ENCODE measurements at regions not wholly inside any gene's neighbourhood (a gene's known extent, or its start where the extent isn't known, plus 50 kb on each side); places are given as distances from the start of the nearest gene placed in this dataset.
"Not testable (repeated sequence)": the region's sequence is repeated elsewhere in the genome, so short reads cannot be mapped to it uniquely, and the experiment has no call there.

DNA sequence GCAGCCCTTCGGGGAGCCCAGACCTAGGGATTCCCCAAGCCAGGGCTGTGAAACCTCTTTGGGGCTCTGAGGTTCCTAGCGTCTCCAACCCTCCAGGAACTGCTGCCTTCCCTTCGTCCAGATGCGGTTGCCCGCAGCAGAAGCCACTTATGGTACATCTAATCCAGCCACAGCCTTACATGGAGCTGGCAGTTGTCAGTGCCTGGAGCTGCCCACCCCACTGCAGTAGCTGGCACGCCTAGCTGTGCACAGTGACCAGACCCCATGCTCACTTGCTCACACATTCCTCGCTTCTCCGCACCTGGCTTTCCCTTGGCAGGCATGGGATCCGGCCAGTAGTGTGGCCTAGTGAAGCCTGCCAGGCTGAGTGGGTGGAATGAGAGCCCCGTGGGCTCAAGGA, 547.6 kb downstream of the TBC1D32 start:
- DNase-seq: no peak

DNA sequence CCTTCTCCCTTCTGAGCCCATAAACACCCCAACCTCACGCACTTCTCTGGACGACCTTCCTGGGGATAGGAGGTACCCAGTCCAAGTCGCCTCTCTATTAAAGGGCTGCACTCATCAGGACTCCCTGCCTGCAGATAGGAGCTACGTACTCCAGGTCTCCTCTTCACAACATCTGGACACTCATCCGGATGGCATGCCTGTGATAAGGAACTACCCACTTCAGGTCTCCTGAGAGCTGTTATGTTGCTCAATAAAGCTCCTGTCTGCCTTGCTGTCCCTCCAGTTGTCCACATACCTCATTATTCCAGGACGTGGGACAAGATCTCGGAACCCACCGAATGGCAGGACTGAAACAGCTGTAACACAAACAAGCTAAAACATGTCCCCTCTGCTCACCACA, 548.0 kb downstream of the TBC1D32 start:
- DNase-seq: no peak

DNA sequence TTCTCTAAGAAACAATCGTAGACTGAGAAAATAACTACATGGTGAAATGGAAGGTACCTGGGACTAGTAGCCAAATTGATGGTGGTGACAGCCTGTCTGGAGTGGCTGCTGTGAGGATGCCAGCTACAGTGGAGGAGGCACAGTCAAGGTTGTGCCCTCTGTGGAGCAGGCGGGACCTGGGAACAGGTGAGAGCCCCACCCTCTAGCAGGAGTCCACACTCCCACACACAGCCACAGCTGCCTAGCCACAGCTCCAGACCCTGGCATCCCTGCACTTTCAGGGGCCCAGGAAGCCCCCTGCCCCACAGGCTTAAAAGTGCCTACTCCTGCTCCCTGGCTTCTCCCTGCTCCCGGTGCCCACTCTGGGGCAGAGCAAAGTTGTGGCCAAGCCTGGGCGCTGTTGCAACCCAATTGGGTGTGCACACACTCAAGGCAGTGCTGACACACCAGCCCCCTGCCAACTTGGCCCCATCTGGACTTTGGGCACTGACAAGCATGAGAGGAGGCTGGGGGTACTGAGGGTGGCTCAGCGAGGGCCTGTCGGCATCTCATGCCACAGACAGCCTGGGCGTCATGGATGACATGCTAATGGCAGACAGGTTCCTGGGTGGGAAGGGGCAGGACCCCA, 548.7 kb downstream of the TBC1D32 start:
- no peak for DNase-seq

DNA sequence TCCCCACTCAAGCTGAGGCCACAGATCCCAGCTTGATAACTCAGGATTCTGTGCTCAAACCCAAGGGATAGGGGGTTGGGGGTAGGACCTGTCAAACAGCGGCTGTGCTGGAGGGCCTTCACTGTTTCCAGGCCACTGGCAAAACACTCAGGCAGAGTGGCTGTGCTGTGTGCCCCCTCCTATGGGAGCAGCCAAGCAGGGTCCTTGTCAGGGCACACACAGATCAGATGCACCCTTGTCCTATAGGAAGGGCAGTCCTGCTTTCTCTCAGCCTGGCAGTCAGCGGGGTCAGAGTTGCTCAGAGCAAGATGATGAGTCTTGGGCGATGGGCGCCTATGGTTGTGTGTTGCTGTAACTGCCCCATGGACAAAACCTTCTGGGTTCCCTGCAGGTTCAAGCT, 554.8 kb downstream of the TBC1D32 start:
- DNase-seq: no peak

DNA sequence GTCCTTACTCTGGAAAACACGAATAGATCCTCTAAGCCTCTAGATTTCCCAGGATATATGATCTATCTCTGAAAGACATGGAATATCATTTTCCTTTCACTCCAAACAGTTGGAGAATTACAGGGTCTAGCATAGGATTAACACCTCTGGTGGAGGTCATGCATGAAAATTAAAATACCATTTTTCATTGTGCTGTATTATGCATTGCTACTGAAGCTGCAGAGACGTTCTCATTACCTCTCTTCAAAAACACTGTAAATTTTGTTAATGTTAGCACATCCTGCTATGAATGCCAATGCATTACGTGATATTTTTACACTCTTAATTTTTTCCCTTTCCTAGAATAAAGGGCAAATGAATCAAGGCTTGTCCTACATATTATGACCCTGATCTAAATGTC, 558.6 kb downstream of the TBC1D32 start:
- DNase-seq: no peak

DNA sequence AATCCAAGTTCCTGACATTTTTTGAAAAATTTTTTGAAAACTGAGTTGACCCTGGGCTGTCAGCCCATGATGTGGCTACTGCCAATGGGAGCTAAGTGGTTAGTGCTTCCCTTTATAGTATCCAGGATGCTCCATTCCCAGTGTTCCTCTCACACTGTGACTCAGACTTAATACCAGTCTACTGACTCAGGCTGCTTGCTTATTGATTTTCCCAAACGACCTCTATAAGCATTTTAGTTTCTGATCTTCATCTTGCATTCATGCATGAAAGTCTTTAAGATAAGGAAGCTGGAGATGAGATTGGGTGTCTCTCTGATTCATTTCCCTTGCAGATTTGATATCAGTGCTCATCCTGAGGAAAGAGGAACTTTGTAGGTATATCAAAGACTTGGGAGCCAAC, 560.0 kb downstream of the TBC1D32 start:
- no peak for DNase-seq

DNA sequence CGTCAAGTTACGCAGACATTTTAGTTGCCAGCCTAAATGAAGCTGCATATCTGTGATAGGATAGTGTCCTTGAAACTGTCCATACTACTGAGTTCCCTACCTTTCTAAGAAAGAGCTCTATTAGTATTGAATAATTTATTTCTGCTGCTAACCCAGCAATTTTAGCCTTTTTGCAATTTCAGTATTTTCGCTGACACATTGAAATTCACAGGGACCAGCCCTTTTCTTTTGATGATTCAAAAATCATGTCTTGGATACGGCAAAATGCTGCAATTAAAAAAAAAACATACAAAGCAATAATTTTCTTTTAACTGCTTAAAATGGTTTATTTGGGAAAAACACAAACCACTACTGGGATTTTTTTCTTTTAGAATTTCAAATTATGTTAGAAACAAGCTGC, 563.3 kb downstream of the TBC1D32 start:
- DNase-seq: no peak

DNA sequence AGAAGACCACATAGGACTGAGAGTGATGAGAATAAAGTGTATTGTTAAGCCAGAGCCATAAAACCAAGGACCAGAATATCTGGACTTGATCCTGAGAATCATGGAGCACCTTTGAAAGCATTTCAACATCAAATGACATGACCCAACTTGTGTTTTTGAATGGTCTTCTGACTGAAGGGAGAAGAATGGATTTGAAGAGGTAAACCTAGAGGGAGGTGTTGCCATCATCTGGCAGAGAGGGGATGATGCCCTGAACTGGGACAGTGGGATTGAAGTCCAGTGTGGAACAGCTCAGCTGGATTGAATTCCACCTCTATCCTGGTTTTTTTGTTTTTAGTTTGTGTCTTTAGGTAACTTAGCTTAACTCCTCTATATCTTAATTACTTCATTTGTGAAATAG, 570.0 kb downstream of the TBC1D32 start:
- DNase-seq: no peak

DNA sequence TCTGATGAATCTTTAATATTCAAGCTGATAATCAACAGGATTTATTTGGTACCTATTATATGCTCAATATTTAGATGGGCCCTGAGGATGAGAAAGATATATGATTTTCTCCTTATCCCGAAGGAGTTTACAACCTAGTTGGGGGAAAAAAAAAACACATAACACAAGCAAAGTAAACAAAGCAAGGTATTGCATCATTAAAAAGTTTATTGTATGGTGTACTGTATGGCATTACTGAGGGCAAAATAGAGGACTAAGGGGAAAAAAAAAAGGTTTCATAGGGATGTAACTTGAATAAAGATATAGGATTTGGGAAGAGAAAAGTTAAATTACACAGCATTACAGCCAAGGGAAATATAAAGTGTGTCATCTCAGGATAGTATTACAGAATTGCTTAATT, 574.7 kb downstream of the TBC1D32 start:
- no peak for DNase-seq

DNA sequence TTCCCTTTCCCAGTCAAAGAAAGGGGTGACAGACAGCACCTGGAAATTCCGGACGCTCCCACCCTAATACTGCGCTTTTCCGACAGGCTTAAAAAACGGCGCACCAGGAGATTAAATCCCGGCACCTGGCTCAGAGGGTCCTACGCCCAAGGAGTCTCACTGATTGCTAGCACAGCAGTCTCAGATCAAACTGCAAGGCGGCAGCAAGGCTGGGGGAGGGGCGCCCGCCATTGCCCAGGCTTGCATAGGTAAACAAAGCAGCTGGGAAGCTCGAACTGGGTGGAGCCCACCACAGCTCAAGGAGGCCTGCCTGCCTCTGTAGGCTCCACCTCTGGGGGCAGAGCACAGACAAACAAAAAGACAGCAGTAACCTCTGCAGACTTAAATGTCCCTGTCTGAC, 585.7 kb downstream of the TBC1D32 start:
- not testable (repeated sequence) for DNase-seq

DNA sequence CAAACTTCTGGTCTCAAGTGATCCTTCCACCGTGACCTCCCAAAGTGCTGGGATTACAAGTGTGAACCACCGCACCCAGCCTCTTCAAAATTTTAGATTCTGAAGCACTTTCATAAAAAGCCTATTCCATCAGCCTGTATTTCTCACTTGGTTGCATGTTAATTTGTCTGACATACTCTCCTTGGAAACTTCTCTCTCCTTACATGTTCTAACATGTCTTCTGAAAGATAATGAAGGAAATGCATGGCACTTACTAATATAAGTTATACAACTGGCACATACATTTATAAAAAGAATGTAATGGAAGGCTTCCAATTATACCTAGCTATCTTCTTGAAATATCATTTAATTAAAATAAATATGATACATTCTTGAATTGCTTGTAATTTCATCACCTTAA, 597.5 kb downstream of the TBC1D32 start:
- DNase-seq: no peak

DNA sequence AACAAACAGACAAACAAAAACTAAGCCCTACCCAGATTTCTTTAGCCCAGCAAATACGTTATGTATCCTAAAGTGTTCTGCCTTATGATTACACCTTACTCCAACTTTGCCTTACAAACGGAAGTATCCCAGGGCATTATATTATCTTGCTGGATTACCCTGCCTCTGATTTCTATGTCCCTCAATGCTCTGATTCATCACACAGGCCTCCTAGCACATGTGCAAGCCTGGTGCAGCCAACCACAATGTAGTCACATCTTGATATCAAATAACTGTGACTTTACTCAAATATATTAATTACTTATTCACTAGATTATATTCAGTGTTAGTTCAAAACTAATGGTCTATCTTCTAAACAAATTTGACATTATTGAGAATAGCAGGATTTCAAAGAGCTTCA, 598.6 kb downstream of the TBC1D32 start:
- no peak for DNase-seq

DNA sequence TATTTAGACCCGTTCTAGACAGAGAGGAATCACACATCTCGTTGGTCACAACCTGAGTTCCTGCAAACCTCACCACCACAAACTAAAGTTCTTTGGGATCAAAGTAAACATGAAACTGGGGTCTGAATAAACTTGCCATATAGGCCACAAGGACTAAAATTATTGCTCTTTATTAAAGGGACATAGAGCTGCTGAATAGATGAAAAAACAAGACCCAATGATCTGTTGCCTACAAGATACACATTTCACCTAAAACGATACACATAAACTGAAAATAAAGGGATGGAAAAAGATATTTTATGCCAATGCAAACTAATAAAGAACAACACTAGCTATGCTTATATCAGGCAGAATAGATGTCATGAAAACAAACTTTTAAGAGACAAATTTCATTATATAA, 623.0 kb downstream of the TBC1D32 start:
- DNase-seq: no peak

DNA sequence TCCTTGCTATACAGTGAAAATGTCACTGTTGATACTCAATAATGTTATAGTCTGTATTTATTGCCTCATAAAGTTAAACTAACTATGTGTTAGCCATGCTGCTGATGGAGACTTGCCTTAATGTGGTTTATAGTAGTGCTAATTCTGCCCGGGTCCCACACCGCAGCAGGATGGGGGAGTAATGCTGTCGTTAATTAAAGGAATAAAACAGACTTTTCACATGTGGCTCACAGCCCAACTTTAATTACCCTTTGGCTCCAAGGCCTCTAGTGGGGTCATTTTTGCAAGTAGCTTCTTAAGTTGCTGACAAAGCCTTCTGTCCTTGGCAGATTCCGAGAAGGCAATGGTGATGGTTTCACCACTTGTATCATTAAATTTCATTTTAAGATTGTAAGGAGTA, 634.3 kb downstream of the TBC1D32 start:
- no peak for DNase-seq

DNA sequence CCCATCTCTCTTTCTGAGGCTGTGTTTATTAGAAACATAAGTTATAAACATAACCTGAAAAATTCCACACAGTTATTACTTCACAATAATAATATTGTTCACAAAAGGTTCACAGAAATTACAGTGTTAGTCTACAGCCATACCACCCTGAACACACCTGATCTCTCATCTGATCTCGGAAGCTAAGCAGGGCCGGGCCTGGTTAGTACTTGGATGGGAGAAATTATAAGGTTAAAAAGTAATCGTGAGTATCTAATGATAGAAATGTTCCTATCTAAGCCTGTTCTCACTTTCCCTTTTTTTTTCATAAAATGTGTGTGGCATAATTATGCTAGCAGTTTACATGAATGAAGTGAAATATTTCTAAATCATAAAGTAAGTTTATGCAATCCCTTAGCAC, 647.8 kb downstream of the TBC1D32 start:
- no peak for DNase-seq

DNA sequence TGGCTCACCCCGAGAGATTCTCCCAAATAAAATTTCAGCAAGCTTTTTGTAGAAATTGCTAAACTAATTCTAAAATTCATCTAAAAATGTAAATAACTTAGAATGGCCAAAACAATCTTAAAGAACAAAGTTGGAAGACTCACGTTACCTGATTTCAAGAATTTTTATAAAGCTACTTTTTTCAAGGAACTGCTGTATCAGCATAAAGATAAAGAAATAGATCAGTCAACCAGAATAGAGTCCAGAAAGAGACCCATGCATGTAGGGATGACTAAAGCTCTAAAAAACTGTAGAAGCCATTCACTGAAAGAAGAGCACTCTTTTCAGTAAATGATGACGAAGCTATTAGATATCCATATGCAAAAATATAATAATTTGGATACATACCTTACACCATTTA, 652.1 kb downstream of the TBC1D32 start:
- DNase-seq: no peak

DNA sequence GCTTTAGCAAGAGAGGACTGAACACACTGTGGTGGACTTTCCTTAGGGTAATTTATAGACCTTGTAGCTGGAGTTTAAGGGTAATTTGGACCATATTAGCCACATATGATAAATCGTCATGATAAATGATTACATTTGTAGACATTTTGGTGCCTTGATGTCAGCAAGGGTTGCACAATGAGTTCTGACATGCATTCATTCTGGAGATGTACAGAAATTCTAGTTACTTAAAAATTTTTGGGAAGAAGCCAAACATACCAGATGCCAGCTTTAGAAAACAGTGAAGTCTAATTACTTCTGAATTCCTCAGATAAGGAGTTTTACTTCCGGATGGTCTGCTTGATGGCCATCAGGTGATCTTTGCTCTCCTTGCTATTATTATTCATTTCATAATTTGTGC, 653.1 kb downstream of the TBC1D32 start:
- DNase-seq: no peak

DNA sequence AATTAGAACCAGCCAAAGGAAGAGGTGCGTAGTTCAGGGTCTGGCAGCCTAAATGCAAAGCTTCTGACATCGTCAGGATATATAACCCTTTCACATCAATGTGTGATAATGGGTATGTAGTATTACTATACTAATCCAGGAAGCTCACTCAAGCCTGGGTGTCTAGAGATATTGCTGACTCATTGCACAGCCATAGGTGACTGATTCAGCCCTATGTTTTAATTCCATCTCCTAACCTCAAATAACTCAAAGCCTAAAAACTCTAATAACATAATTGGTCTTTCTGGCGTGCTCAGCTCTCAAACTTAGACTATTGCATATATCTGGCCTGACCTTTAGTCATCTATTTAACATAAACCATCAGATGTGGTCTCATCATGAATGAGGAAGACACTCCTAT, 658.4 kb downstream of the TBC1D32 start:
- no peak for DNase-seq

DNA sequence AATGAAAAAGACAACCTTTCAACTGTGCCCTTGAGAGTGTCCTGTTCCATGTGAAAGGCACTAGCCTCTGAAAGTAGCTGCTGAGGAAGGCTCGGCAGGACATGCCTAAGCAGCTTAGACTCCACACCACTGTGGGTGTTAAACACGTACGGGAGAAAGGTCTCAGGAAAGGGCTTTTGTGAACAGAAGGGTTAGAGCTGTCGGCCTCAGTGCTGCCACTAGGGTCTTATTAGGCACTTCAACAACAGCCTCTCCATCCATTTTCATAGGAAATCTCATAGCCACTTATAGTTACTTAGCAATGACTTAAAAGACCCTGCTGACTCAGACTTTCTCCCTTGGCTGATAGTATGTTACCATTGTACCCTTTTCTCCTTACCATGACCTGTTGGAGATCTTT, 662.8 kb downstream of the TBC1D32 start:
- DNase-seq: no peak

DNA sequence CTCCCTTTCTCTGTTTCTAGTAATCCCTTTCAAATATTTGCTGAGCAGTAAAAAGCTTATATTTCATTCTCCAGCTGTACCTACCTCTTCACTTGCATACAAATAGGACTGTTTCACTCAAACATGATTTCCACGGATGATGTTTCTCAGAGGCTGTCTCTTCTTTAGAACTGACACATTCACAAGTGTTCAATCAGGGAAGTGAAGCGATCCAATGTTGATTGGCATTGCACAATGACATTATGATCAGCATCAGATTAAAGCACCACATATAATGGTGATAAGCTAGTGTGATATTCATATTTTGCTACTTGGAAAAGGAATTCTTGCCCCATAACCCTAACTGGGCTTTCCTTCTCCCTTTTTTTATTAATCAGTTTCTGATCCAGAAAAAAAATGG, 681.8 kb downstream of the TBC1D32 start:
- DNase-seq: no peak

DNA sequence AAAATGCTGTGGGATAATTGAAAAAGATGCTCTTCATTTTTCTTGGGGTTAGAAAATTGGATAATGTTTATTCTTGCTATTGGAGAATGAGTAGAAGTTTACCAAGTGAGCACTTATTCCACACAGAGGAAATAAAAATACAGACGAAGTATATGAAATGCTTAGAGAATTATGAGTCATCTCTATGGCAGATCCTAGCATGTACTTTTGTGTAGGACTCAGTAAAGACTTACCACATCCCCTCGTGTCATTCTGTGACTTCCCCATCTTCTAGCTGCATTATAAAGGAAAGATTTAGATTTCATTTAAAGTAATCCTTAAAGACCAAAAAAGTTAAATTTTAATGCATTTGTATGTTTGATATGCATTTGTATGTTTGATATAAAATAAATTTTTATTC, 685.6 kb downstream of the TBC1D32 start:
- DNase-seq: no peak

DNA sequence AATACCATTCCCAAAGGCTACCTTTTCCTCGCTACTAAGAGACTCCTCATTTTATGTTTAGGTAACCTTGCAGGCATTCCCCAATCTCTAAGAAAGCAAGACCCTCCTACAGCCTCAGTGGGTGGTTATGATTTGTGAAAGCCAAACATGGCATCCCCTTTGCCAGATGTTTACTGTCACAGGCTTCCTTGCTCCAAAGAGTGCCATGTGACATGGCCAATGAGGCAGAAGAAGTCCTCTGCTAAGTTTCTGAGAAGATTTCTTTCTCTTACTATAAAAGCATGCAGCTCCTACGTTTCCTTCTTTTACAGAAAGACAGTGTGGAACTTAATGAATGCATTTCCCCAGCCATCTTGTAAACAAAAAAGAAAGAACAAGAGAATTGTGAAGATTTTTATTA, 688.2 kb downstream of the TBC1D32 start:
- DNase-seq: no peak

DNA sequence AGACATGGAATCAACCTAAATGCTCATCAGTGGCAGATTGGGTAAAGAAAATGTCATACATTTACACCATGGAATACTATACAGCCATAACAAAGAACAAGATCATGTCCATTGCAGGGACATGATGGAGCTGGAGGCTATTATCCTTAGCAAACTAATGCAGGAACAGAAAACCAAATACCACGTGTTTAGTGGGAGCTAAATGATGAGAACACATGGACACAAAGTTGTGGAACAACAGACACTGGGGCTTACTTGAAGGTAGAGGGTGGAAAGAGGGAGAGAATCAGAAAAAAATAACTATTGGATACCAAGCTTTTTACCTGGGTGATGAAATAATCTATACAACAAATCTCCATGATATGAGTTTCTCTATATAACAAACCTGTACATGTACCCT, 701.3 kb downstream of the TBC1D32 start:
- DNase-seq: no peak

DNA sequence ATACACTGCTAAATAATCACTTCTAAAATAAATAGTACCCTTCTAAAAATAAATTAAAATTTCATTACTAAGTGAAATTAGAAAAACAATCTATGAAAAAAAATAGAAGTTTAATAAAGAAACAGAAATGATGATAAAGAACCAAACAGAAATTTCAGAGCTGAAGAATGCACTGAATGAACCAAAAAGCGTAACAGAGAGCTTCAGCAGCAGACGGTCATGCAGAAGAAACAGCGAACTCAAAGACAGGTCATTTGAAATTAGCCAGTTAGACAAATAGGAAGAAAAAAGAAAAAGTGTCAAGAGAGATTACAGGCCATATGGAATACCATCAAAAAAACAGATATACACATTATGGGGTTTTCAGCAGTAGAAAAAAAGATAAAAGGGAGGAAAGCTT, 706.7 kb downstream of the TBC1D32 start:
- no peak for DNase-seq

DNA sequence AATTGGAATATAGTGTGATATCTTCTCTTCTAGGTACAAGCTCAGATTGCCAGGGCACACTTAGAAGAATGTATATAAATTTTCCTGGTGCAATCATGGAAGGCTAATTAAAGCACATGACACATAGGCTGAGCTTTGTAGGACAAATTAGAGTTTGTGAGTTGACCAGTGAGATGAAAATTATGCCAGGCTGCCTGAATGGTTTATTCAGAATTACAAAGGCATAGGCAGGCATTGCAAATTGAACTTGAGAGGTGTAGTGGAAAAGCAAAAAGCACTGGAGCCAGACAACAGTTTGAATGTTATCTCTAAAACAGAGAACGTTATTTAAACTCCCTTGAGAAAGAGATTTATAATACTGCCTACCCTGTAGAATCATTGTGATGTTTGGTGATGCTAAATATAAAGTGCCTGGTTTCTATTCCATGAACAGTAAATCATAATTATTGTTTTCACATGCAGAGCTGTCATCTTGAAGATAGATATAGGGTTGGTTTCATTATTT, 712.1 kb downstream of the TBC1D32 start:
- no peak for DNase-seq

Measured in occipital lobe (tissue), 1 donor.